OCI-LY1 (cell line): ENCODE measurements at regions not wholly inside any gene's neighbourhood (a gene's known extent, or its start where the extent isn't known, plus 50 kb on each side); places are given as distances from the start of the nearest gene placed in this dataset.

Experiments
- EZH2 ChIP-seq: fragments of 200-600 bp; sonication (generic), shearing (Covaris generic); IDR thresholded peaks from 2 replicates; pipeline ENCODE4 v1.8.0; 2017; ENCODE audit warnings: borderline replicate concordance, mixed run types, mild to moderate bottlenecking, antibody characterized with exemption, low read length, moderate library complexity, mixed read lengths
- TF ChIP-seq, protein P1 (sequence below): fragments of 200-600 bp; sonication (generic), shearing (Covaris generic); IDR thresholded peaks from 2 replicates; pipeline ENCODE4 v1.5.1; 2017; ENCODE audit warnings: mild to moderate bottlenecking, antibody characterized with exemption, low read length, moderate library complexity, mixed read lengths

DNA sequence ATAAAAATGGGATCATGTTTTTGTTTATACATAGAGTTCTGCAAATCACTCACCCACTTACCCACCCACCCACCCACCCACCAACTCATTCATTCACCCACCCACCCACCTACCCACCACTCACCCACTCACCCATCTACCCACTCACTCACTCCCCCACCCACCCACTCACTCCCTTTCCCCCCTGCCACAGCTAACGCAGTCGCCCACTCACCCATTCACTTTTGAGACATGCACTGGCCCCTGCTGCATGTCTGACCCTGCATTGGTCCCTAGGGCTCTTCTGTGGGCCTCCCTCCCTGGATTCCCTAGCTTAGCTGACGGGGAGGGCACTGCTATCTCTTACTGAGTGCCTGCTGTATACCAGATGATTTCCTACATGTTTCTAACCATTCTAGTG lies 100.4 kb upstream of the CSF3R start:
- no peak for TF ChIP-seq EZH2
- TF ChIP-seq, protein P1, sequence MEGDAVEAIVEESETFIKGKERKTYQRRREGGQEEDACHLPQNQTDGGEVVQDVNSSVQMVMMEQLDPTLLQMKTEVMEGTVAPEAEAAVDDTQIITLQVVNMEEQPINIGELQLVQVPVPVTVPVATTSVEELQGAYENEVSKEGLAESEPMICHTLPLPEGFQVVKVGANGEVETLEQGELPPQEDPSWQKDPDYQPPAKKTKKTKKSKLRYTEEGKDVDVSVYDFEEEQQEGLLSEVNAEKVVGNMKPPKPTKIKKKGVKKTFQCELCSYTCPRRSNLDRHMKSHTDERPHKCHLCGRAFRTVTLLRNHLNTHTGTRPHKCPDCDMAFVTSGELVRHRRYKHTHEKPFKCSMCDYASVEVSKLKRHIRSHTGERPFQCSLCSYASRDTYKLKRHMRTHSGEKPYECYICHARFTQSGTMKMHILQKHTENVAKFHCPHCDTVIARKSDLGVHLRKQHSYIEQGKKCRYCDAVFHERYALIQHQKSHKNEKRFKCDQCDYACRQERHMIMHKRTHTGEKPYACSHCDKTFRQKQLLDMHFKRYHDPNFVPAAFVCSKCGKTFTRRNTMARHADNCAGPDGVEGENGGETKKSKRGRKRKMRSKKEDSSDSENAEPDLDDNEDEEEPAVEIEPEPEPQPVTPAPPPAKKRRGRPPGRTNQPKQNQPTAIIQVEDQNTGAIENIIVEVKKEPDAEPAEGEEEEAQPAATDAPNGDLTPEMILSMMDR: no peak
